ENCODE measurements at regions not wholly inside any gene's neighbourhood (a gene's known extent, or its start where the extent isn't known, plus 50 kb on each side); places are given as distances from the start of the nearest gene placed in this dataset.

- DNase-seq: no peak
These were observed 638.3 kb downstream of the HTR1A start for GRCh38 chr5:63323926-63324325.

GRCh38 chr5:63314551-63314950 is 647.7 kb downstream of the HTR1A start:
- DNase-seq: no peak

- no peak for DNase-seq
These were observed 651.6 kb downstream of the HTR1A start for GRCh38 chr5:63310644-63311043.

GRCh38 chr5:63306909-63307308 is 655.3 kb downstream of the HTR1A start:
- no peak for DNase-seq

- DNase-seq: no peak
These were observed 668.9 kb downstream of the HTR1A start for GRCh38 chr5:63293317-63293716.

- no peak for DNase-seq
These were observed 675.5 kb downstream of the HTR1A start for GRCh38 chr5:63286724-63287123.

GRCh38 chr5:63263411-63263810 is 684.8 kb downstream of the LRRC70 start:
- no peak for DNase-seq

GRCh38 chr5:63262185-63262981 is 683.8 kb downstream of the LRRC70 start:
- no peak for DNase-seq

GRCh38 chr5:63261695-63262094 is 683.1 kb downstream of the LRRC70 start:
- DNase-seq: no peak

- DNase-seq: no peak
These were observed 677.0 kb downstream of the LRRC70 start for GRCh38 chr5:63255594-63255993.

GRCh38 chr5:63250939-63251338 is 672.3 kb downstream of the LRRC70 start:
- DNase-seq: no peak

- no peak for DNase-seq
These were observed 671.3 kb downstream of the LRRC70 start for GRCh38 chr5:63249960-63250359.

GRCh38 chr5:63247651-63248050 is 669.0 kb downstream of the LRRC70 start:
- no peak for DNase-seq

- DNase-seq: no peak
These were observed 666.7 kb downstream of the LRRC70 start for GRCh38 chr5:63245271-63245670.

- no peak for DNase-seq
These were observed 661.6 kb downstream of the LRRC70 start for GRCh38 chr5:63240063-63240755.

- no peak for DNase-seq
These were observed 655.3 kb downstream of the LRRC70 start for GRCh38 chr5:63233911-63234310.

- DNase-seq: no peak
These were observed 654.7 kb downstream of the LRRC70 start for GRCh38 chr5:63233361-63233760.

GRCh38 chr5:63230754-63231153 is 652.1 kb downstream of the LRRC70 start:
- DNase-seq: no peak

GRCh38 chr5:63228154-63228553 is 649.5 kb downstream of the LRRC70 start:
- no peak for DNase-seq

GRCh38 chr5:63220244-63220643 is 641.6 kb downstream of the LRRC70 start:
- DNase-seq: no peak

GRCh38 chr5:63217422-63217821 is 638.8 kb downstream of the LRRC70 start:
- DNase-seq: no peak

- DNase-seq: no peak
These were observed 634.6 kb downstream of the LRRC70 start for GRCh38 chr5:63213256-63213655.

- DNase-seq: no peak
These were observed 633.0 kb downstream of the LRRC70 start for GRCh38 chr5:63211448-63212132.

Measured in right kidney (tissue), 1 donor.